GM12891 (cell line): ENCODE measurements at regions not wholly inside any gene's neighbourhood (a gene's known extent, or its start where the extent isn't known, plus 50 kb on each side); places are given as distances from the start of the nearest gene placed in this dataset.

Experiments used
- POLR2A ChIP-seq: IDR thresholded peaks from 2 replicates; pipeline ENCODE4 v1.6.1; 2011; ENCODE audit warnings: low read depth, low read length, control low read depth
- POLR2AphosphoS5 ChIP-seq: IDR thresholded peaks from 2 replicates; pipeline ENCODE4 v1.6.1; 2011; ENCODE audit warnings: low read depth, low read length, control low read depth
- SPI1 ChIP-seq: IDR thresholded peaks from 2 replicates; pipeline ENCODE4 v1.6.1; 2011; ENCODE audit warnings: low read depth, low read length, control low read depth

DNA sequence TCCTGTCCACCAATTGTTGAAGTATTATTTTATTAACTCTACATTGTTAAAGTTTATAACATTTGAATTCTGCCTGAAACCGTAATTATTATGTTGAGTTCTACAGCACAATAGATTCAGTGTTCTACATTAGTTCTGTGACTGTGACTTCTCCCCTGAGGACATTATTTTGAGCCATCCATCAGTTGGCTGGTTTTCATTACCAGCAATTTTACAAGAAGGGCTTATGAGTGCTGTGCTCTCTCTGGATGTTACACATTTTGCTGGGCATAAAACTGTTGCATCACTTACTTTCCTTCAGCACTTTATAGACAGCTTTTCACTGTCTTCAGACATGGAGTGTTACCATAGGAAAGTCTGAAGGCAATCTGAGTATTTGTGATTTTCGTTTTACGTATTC is 118.2 kb upstream of the KITLG start:
- TF ChIP-seq POLR2AphosphoS5 (no peak), POLR2A (no peak), SPI1 (no peak)
